WTC11 (cell line): ENCODE measurements at regions not wholly inside any gene's neighbourhood (a gene's known extent, or its start where the extent isn't known, plus 50 kb on each side); places are given as distances from the start of the nearest gene placed in this dataset.

ENCODE experiments used
- ATAC-seq: fragments of 200-7000 bp; cut with Tn5 transposase; 2 replicates; pipeline ENCODE4 v1.10.0; 2021; ENCODE audit warnings: mild to moderate bottlenecking, moderate library complexity
- CTCF ChIA-PET: fragments of 300-600 bp; sonication (Branson Sonifier 250); formaldehyde crosslinking; loops from one replicate; lab custom pipeline; 2021; ENCODE audit warnings: antibody characterized with exemption; lab: Charles Lee
- POLR2A ChIA-PET: fragments of 350-600 bp; sonication (Branson Sonifier 250); formaldehyde crosslinking; loops from one replicate; lab custom pipeline; 2021; ENCODE audit warnings: antibody characterized with exemption; lab: Charles Lee
- DNase-seq: peaks from one replicate; pipeline ENCODE4 v3.0.0; 2021; ENCODE audit warnings: low spot score
- H3K27ac Mint-ChIP-seq: 2 replicates; pipeline ENCODE4 v1.8.0; 2021; ENCODE audit warnings: mixed read lengths
- H3K27me3 Mint-ChIP-seq: 2 replicates; pipeline ENCODE4 v1.8.0; 2021; ENCODE audit warnings: low read depth, mild to moderate bottlenecking, moderate library complexity, mixed read lengths
- H3K36me3 Mint-ChIP-seq: 2 replicates; pipeline ENCODE4 v1.8.0; 2021; ENCODE audit warnings: mixed read lengths
- H3K4me1 Mint-ChIP-seq: 2 replicates; pipeline ENCODE4 v1.8.0; 2022; ENCODE audit warnings: mixed read lengths
- H3K4me3 Mint-ChIP-seq: 2 replicates; pipeline ENCODE4 v1.8.0; 2021; ENCODE audit warnings: mild to moderate bottlenecking, moderate library complexity, mixed read lengths
- H3K9me3 Mint-ChIP-seq: 2 replicates; pipeline ENCODE4 v1.8.0; 2021; ENCODE audit warnings: mixed read lengths
- AR ChIP-seq: fragments of 250-450 bp; sonication (Bioruptor Pico); IDR thresholded peaks from 2 replicates; pipeline ENCODE4 v1.9.0; 2021; ENCODE audit warnings: mild to moderate bottlenecking
- ATF2 ChIP-seq: sonication (generic); formaldehyde crosslinking; IDR thresholded peaks from 2 replicates; pipeline ENCODE4 v1.8.1; 2022; ENCODE audit warnings: low read depth, missing genetic modification reagents, borderline replicate concordance
- CDX4 ChIP-seq: fragments of 250-450 bp; sonication (Bioruptor Pico); IDR thresholded peaks from 2 replicates; pipeline ENCODE4 v1.9.0; 2021; ENCODE audit warnings: moderate library complexity, mild to moderate bottlenecking, inconsistent platforms, borderline replicate concordance
- EMX1 ChIP-seq: fragments of 250-450 bp; sonication (Bioruptor Pico); IDR thresholded peaks from 2 replicates; pipeline ENCODE4 v1.8.0; 2021; ENCODE audit warnings: mild to moderate bottlenecking
- ESRRA ChIP-seq: sonication (generic); formaldehyde crosslinking; IDR thresholded peaks from 2 replicates; pipeline ENCODE4 v1.8.1; 2022; ENCODE audit warnings: mild to moderate bottlenecking, missing genetic modification reagents, borderline replicate concordance
- ETV6 ChIP-seq: sonication (generic); formaldehyde crosslinking; IDR thresholded peaks from 2 replicates; pipeline ENCODE4 v1.8.1; 2022; ENCODE audit warnings: mild to moderate bottlenecking, missing genetic modification reagents
- GABPB1 ChIP-seq: sonication (generic); formaldehyde crosslinking; IDR thresholded peaks from 2 replicates; pipeline ENCODE4 v1.8.1; 2023; ENCODE audit warnings: mild to moderate bottlenecking, missing genetic modification reagents
- MXD4 ChIP-seq: fragments of 250-450 bp; sonication (Bioruptor Pico); IDR thresholded peaks from 2 replicates; pipeline ENCODE4 v1.8.0; 2021; ENCODE audit warnings: mild to moderate bottlenecking, moderate library complexity, borderline replicate concordance
- NFATC4 ChIP-seq: fragments of 250-450 bp; sonication (Bioruptor Pico); IDR thresholded peaks from 2 replicates; pipeline ENCODE4 v1.9.0; 2021; ENCODE audit warnings: mild to moderate bottlenecking
- NR1H2 ChIP-seq: sonication (generic); formaldehyde crosslinking; IDR thresholded peaks from 2 replicates; pipeline ENCODE4 v1.9.0; 2021; ENCODE audit warnings: mild to moderate bottlenecking, moderate library complexity, missing genetic modification reagents
- NR2C2 ChIP-seq: sonication (generic); formaldehyde crosslinking; IDR thresholded peaks from 2 replicates; pipeline ENCODE4 v1.8.0; 2022; ENCODE audit warnings: mild to moderate bottlenecking, missing genetic modification reagents
- PREB ChIP-seq: sonication (generic); formaldehyde crosslinking; IDR thresholded peaks from 2 replicates; pipeline ENCODE4 v1.8.1; 2022; ENCODE audit warnings: mild to moderate bottlenecking, missing genetic modification reagents, moderate library complexity, borderline replicate concordance
- ZBTB21 ChIP-seq: sonication (generic); formaldehyde crosslinking; IDR thresholded peaks from 2 replicates; pipeline ENCODE4 v1.8.1; 2023; ENCODE audit warnings: mild to moderate bottlenecking, missing genetic modification reagents, borderline replicate concordance
- ZMAT4 ChIP-seq: fragments of 250-450 bp; sonication (Bioruptor Pico); IDR thresholded peaks from 2 replicates; pipeline ENCODE4 v1.9.0; 2021; ENCODE audit warnings: mild to moderate bottlenecking
- ZNF423 ChIP-seq: fragments of 250-450 bp; sonication (Bioruptor Pico); IDR thresholded peaks from 2 replicates; pipeline ENCODE4 v2.1.2; 2022; ENCODE audit warnings: mild to moderate bottlenecking, moderate library complexity
- ZNF512 ChIP-seq: sonication (generic); formaldehyde crosslinking; IDR thresholded peaks from 2 replicates; pipeline ENCODE4 v1.8.1; 2022; ENCODE audit warnings: missing genetic modification reagents, borderline replicate concordance
- ZNF532 ChIP-seq: fragments of 250-450 bp; sonication (Bioruptor Pico); IDR thresholded peaks from 2 replicates; pipeline ENCODE4 v1.9.0; 2021; ENCODE audit warnings: mild to moderate bottlenecking, borderline replicate concordance

- TF ChIP-seq ZNF532 (CRISPR knock-in tag) (no peak), ZNF512 (CRISPR knock-in tag) (no peak)
Observed at GRCh38 chr13:68417801-68418200, 1187.7 kb upstream of the PCDH9 start (continued).

- DNase-seq (no peak), ATAC-seq (no peak)
- ChIA-PET CTCF (no interaction called here), POLR2A (no interaction called here)
- H3K4me1 Mint-ChIP-seq = no peaks in the 10 kb centered on the region
- no peaks in the 10 kb centered on the region; the same call in 1 of the 2 replicates for H3K27me3 Mint-ChIP-seq
- peaks cover 18% of the 10 kb centered on the region for H3K36me3 Mint-ChIP-seq
- H3K9me3 Mint-ChIP-seq = peaks cover 22% of the 10 kb centered on the region
- H3K4me3 Mint-ChIP-seq = no peak overlapping the region
- no peak overlapping the region for H3K27ac Mint-ChIP-seq
- TF ChIP-seq ZBTB21 (CRISPR knock-in tag) (no peak), NR2C2 (CRISPR knock-in tag) (no peak), ETV6 (no peak), NFATC4 (CRISPR knock-in tag) (no peak), PREB (CRISPR knock-in tag) (no peak)
Observed at GRCh38 chr13:68410007-68410406, 1179.9 kb upstream of the PCDH9 start.

GRCh38 chr13:68390987-68391386 is 1160.9 kb upstream of the PCDH9 start:
- ChIA-PET CTCF (no interaction called here), POLR2A (no interaction called here)
- ATAC-seq (no peak), DNase-seq (no peak)
- no peaks in the 10 kb centered on the region for H3K36me3 Mint-ChIP-seq
- H3K27ac Mint-ChIP-seq = no peak overlapping the region
- no peaks in the 10 kb centered on the region for H3K4me1 Mint-ChIP-seq
- no peak overlapping the region for H3K4me3 Mint-ChIP-seq
- no peak for TF ChIP-seq ZMAT4
- TF ChIP-seq ATF2 = no peak
- no peak for TF ChIP-seq ZBTB21 (CRISPR knock-in tag)
- no peak for TF ChIP-seq EMX1 (CRISPR knock-in tag)
- peak; percentile 72 for TF ChIP-seq GABPB1 (CRISPR knock-in tag)
- no peaks in the 10 kb centered on the region for H3K9me3 Mint-ChIP-seq
- H3K27me3 Mint-ChIP-seq = no peaks in the 10 kb centered on the region

GRCh38 chr13:68386808-68387207 is 1156.7 kb upstream of the PCDH9 start:
- Mint-ChIP-seq H3K4me1 (no peaks in the 10 kb centered on the region), H3K36me3 (no peaks in the 10 kb centered on the region), H3K9me3 (no peaks in the 10 kb centered on the region), H3K4me3 (no peak overlapping the region), H3K27ac (no peak overlapping the region), H3K27me3 (no peaks in the 10 kb centered on the region)
- no peak for DNase-seq
- POLR2A ChIA-PET = no interaction called here
- CTCF ChIA-PET = no interaction called here
- no peak for ATAC-seq
- TF ChIP-seq MXD4 (CRISPR knock-in tag) (no peak), NR1H2 (CRISPR knock-in tag) (no peak), ZNF423 (no peak), CDX4 (CRISPR knock-in tag) (no peak), ESRRA (CRISPR knock-in tag) (no peak), AR (no peak)
